Central memory CD8-positive, alpha-beta T cell (primary cell): ENCODE measurements at regions not wholly inside any gene's neighbourhood (a gene's known extent, or its start where the extent isn't known, plus 50 kb on each side); places are given as distances from the start of the nearest gene placed in this dataset.

Experiments used
- ATAC-seq: fragments of 150-1000 bp; cut with Tn5 transposase; replicated peaks from 2 replicates; pipeline ENCODE4 v1.10.0; 2022; ENCODE audit warnings: mild to moderate bottlenecking, moderate FRiP score, moderate number of reproducible peaks; ENCODE audit not compliant: poor library complexity, severe bottlenecking; ENCODE audit errors: extremely low read depth
- DNase-seq, 2 donors: peaks; one replicate each; pipeline ENCODE4 v3.0.0; 2021; ENCODE audit warnings: low spot score in 2 of 2
- H3K27ac Mint-ChIP-seq: one replicate; pipeline ENCODE4 v1.8.0; 2022; ENCODE audit warnings: low read depth, mild to moderate bottlenecking, moderate library complexity, mixed read lengths
- H3K27me3 Mint-ChIP-seq: one replicate; pipeline ENCODE4 v1.8.0; 2022; ENCODE audit warnings: mixed read lengths
- H3K36me3 Mint-ChIP-seq: one replicate; pipeline ENCODE4 v1.8.0; 2022; ENCODE audit warnings: mild to moderate bottlenecking, moderate library complexity, mixed read lengths; ENCODE audit not compliant: insufficient read depth
- H3K4me1 Mint-ChIP-seq: one replicate; pipeline ENCODE4 v1.8.0; 2022; ENCODE audit warnings: mixed read lengths
- H3K4me3 Mint-ChIP-seq: one replicate; pipeline ENCODE4 v1.8.0; 2022; ENCODE audit warnings: mild to moderate bottlenecking, moderate library complexity, mixed read lengths
- H3K9me3 Mint-ChIP-seq: one replicate; pipeline ENCODE4 v1.8.0; 2022; ENCODE audit warnings: mixed read lengths

GRCh38 chr18:2028986-2029385, 542.3 kb downstream of the METTL4 start:
- DNase-seq (no peak), ATAC-seq (no peak)
- Mint-ChIP-seq H3K27me3 (no peaks in the 10 kb centered on the region), H3K27ac (no peak overlapping the region), H3K4me1 (no peaks in the 10 kb centered on the region), H3K36me3 (no peaks in the 10 kb centered on the region), H3K9me3 (peaks cover 5% of the 10 kb centered on the region), H3K4me3 (no peak overlapping the region)

- H3K9me3 Mint-ChIP-seq = no peaks in the 10 kb centered on the region
- DNase-seq = no peak
- H3K4me3 Mint-ChIP-seq = no peak overlapping the region
- H3K27ac Mint-ChIP-seq = no peak overlapping the region
- H3K4me1 Mint-ChIP-seq = no peaks in the 10 kb centered on the region
- H3K27me3 Mint-ChIP-seq = no peaks in the 10 kb centered on the region
- ATAC-seq = no peak
- no peaks in the 10 kb centered on the region for H3K36me3 Mint-ChIP-seq
These were observed 540.7 kb downstream of the METTL4 start for GRCh38 chr18:2030647-2031046.

- no peaks in the 10 kb centered on the region for H3K9me3 Mint-ChIP-seq
- no peaks in the 10 kb centered on the region for H3K4me1 Mint-ChIP-seq
- DNase-seq = no peak
- no peaks in the 10 kb centered on the region for H3K27me3 Mint-ChIP-seq
- no peak overlapping the region for H3K27ac Mint-ChIP-seq
- no peak for ATAC-seq
- H3K4me3 Mint-ChIP-seq = no peak overlapping the region
- no peaks in the 10 kb centered on the region for H3K36me3 Mint-ChIP-seq
These were observed 539.3 kb downstream of the METTL4 start for GRCh38 chr18:2032036-2032435.

GRCh38 chr18:2035056-2035455, 536.2 kb downstream of the METTL4 start:
- no peak for ATAC-seq
- no peak overlapping the region for H3K27ac Mint-ChIP-seq

GRCh38 chr18:2036086-2036485, 535.2 kb downstream of the METTL4 start:
- no peak overlapping the region for H3K27ac Mint-ChIP-seq
- H3K36me3 Mint-ChIP-seq = no peaks in the 10 kb centered on the region
- no peaks in the 10 kb centered on the region for H3K9me3 Mint-ChIP-seq
- no peak overlapping the region for H3K4me3 Mint-ChIP-seq
- DNase-seq (no peak), ATAC-seq (no peak)
- no peaks in the 10 kb centered on the region for H3K27me3 Mint-ChIP-seq
- H3K4me1 Mint-ChIP-seq = no peaks in the 10 kb centered on the region

More at GRCh38 chr18:2035056-2035455, 536.2 kb downstream of the METTL4 start:
- H3K27me3 Mint-ChIP-seq = no peaks in the 10 kb centered on the region
- no peaks in the 10 kb centered on the region for H3K9me3 Mint-ChIP-seq
- no peak overlapping the region for H3K4me3 Mint-ChIP-seq
- no peaks in the 10 kb centered on the region for H3K4me1 Mint-ChIP-seq
- no peaks in the 10 kb centered on the region for H3K36me3 Mint-ChIP-seq
- no peak for DNase-seq

GRCh38 chr18:2040279-2040678, 531.0 kb downstream of the METTL4 start:
- DNase-seq (no peak), ATAC-seq (no peak)
- Mint-ChIP-seq H3K27ac (no peak overlapping the region), H3K9me3 (peaks cover 6% of the 10 kb centered on the region), H3K4me3 (no peak overlapping the region), H3K27me3 (no peaks in the 10 kb centered on the region), H3K36me3 (no peaks in the 10 kb centered on the region), H3K4me1 (no peaks in the 10 kb centered on the region)

- H3K4me1 Mint-ChIP-seq = no peaks in the 10 kb centered on the region
- peaks cover 13% of the 10 kb centered on the region for H3K27me3 Mint-ChIP-seq
- H3K4me3 Mint-ChIP-seq = no peak overlapping the region
- no peaks in the 10 kb centered on the region for H3K9me3 Mint-ChIP-seq
- H3K36me3 Mint-ChIP-seq = no peaks in the 10 kb centered on the region
- DNase-seq (no peak), ATAC-seq (no peak)
- H3K27ac Mint-ChIP-seq = no peak overlapping the region
These were observed 521.3 kb downstream of the METTL4 start for GRCh38 chr18:2049986-2050385.

- ATAC-seq = no peak
- Mint-ChIP-seq H3K4me1 (no peaks in the 10 kb centered on the region), H3K9me3 (no peaks in the 10 kb centered on the region), H3K4me3 (no peak overlapping the region), H3K36me3 (no peaks in the 10 kb centered on the region), H3K27ac (no peak overlapping the region), H3K27me3 (peaks cover 13% of the 10 kb centered on the region)
- no peak for DNase-seq
These were observed 520.6 kb downstream of the METTL4 start for GRCh38 chr18:2050702-2051201.

- no peak overlapping the region for H3K27ac Mint-ChIP-seq
- no peak for ATAC-seq
- no peaks in the 10 kb centered on the region for H3K36me3 Mint-ChIP-seq
- no peaks in the 10 kb centered on the region for H3K9me3 Mint-ChIP-seq
- no peak for DNase-seq
- H3K27me3 Mint-ChIP-seq = peaks cover 13% of the 10 kb centered on the region
- no peaks in the 10 kb centered on the region for H3K4me1 Mint-ChIP-seq
- no peak overlapping the region for H3K4me3 Mint-ChIP-seq
These were observed 517.7 kb downstream of the METTL4 start for GRCh38 chr18:2053490-2054089.

- no peaks in the 10 kb centered on the region for H3K36me3 Mint-ChIP-seq
- H3K27ac Mint-ChIP-seq = no peak overlapping the region
- no peak for ATAC-seq
- H3K4me1 Mint-ChIP-seq = no peaks in the 10 kb centered on the region
- H3K9me3 Mint-ChIP-seq = peaks cover 17% of the 10 kb centered on the region
- H3K4me3 Mint-ChIP-seq = no peak overlapping the region
- no peak for DNase-seq
- peaks cover 9% of the 10 kb centered on the region for H3K27me3 Mint-ChIP-seq
These were observed 512.0 kb downstream of the METTL4 start for GRCh38 chr18:2059336-2059735.

- Mint-ChIP-seq H3K27ac (no peak overlapping the region), H3K4me1 (no peaks in the 10 kb centered on the region), H3K9me3 (peaks cover 20% of the 10 kb centered on the region), H3K36me3 (no peaks in the 10 kb centered on the region), H3K4me3 (no peak overlapping the region), H3K27me3 (peaks cover 9% of the 10 kb centered on the region)
- no peak for DNase-seq
- no peak for ATAC-seq
These were observed 511.2 kb downstream of the METTL4 start for GRCh38 chr18:2060086-2060485.

- no peak for DNase-seq
- H3K9me3 Mint-ChIP-seq = peaks cover 5% of the 10 kb centered on the region
- ATAC-seq = no peak
- H3K36me3 Mint-ChIP-seq = no peaks in the 10 kb centered on the region
- no peak overlapping the region for H3K4me3 Mint-ChIP-seq
- peaks cover 9% of the 10 kb centered on the region for H3K27me3 Mint-ChIP-seq
- H3K4me1 Mint-ChIP-seq = no peaks in the 10 kb centered on the region
- H3K27ac Mint-ChIP-seq = no peak overlapping the region
These were observed 500.7 kb downstream of the METTL4 start for GRCh38 chr18:2070631-2071030.

GRCh38 chr18:2075499-2075898, 495.8 kb downstream of the METTL4 start:
- H3K27me3 Mint-ChIP-seq = peaks cover 9% of the 10 kb centered on the region
- H3K36me3 Mint-ChIP-seq = no peaks in the 10 kb centered on the region
- H3K4me3 Mint-ChIP-seq = no peak overlapping the region
- no peak overlapping the region for H3K27ac Mint-ChIP-seq
- DNase-seq = no peak
- H3K9me3 Mint-ChIP-seq = no peaks in the 10 kb centered on the region
- no peak for ATAC-seq
- H3K4me1 Mint-ChIP-seq = no peaks in the 10 kb centered on the region
